ENCODE measurements at regions not wholly inside any gene's neighbourhood (a gene's known extent, or its start where the extent isn't known, plus 50 kb on each side); places are given as distances from the start of the nearest gene placed in this dataset.
"Not testable (repeated sequence)": the region's sequence is repeated elsewhere in the genome, so short reads cannot be mapped to it uniquely, and the experiment has no call there.

DNA sequence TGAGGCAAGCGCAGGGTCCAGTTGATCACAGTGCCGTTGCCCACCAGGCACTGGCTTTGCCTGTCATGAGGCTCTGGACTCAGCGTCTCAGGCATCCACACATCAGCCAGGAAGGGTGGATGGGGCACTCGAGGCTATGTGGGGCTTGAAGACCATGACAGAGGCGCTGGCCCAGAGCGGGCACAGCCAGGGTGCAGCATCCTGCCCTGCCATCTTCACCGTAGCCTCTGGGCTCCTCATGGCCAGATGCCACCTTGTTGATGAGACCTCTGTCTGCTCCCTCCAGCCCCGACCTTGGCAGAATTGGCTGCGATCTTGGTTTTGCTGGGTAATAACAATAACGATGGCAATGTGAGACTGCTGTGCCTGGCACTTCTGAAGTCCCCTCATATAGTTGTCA is 404.2 kb upstream of the IRX2 start:
- TF ChIP-seq, protein P1, sequence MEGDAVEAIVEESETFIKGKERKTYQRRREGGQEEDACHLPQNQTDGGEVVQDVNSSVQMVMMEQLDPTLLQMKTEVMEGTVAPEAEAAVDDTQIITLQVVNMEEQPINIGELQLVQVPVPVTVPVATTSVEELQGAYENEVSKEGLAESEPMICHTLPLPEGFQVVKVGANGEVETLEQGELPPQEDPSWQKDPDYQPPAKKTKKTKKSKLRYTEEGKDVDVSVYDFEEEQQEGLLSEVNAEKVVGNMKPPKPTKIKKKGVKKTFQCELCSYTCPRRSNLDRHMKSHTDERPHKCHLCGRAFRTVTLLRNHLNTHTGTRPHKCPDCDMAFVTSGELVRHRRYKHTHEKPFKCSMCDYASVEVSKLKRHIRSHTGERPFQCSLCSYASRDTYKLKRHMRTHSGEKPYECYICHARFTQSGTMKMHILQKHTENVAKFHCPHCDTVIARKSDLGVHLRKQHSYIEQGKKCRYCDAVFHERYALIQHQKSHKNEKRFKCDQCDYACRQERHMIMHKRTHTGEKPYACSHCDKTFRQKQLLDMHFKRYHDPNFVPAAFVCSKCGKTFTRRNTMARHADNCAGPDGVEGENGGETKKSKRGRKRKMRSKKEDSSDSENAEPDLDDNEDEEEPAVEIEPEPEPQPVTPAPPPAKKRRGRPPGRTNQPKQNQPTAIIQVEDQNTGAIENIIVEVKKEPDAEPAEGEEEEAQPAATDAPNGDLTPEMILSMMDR (IDR thresholded peaks at IDR 0.05), result no peak
- no peak for TF ChIP-seq ZFX (IDR thresholded peaks at IDR 0.05; ENCODE audit: borderline replicate concordance)
- no peak overlapping the region for H3K27ac ChIP-seq

DNA sequence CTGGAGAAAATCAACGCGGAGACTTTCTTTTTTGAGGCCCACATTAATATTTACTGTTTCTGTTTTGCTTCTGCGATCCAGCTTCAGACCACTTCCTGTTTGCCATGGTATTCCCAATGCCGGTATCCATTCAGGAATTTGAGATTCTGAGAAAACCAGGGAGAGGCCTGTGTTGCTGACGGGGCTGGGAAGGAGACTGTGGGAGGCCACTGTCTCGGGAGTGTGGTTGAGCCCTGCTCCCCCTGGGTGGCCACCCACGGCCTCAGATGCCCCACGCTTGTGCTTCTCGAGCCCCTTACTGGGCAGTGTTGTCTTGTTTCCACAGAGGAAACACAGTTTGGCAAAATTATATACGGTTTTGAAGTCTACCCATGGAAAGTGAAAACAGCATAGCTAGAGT is 403.6 kb upstream of the IRX2 start:
- no peak overlapping the region for H3K27ac ChIP-seq
- TF ChIP-seq ZFX (IDR thresholded peaks at IDR 0.05; ENCODE audit: borderline replicate concordance), result no peak
- TF ChIP-seq, protein P1 (IDR thresholded peaks at IDR 0.05), result no peak

DNA sequence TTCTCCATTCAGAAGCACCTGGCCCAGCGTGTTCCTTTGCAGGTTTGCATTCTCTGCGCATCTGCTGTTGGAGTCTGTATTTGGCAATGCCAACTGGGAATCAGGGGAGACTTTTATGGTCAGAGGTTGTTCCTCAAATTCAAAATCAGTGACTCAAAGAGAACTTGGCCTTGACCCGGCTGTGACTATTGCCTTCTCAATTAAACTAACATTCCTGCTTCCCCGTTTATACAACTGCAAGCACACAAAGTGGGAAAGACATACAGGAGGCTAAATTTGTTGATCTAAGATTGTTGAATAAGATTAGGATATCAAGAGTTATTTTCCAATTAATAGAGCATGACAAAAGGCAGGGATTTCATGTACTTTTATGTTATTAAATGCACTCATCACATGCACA is 402.4 kb upstream of the IRX2 start:
- no peak overlapping the region for H3K27ac ChIP-seq
- TF ChIP-seq, protein P1 (IDR thresholded peaks at IDR 0.05), result no peak
- no peak for TF ChIP-seq ZFX (IDR thresholded peaks at IDR 0.05; ENCODE audit: borderline replicate concordance)

- no peak overlapping the region for H3K27ac ChIP-seq
- TF ChIP-seq, protein P1 (IDR thresholded peaks at IDR 0.05), result no peak
- TF ChIP-seq ZFX (IDR thresholded peaks at IDR 0.05; ENCODE audit: borderline replicate concordance), result no peak
These were observed 401.9 kb upstream of the IRX2 start for GRCh38 chr5:3153226-3153858.

- H3K27ac ChIP-seq, result no peak overlapping the region
- no peak for TF ChIP-seq ZFX (IDR thresholded peaks at IDR 0.05; ENCODE audit: borderline replicate concordance)
- TF ChIP-seq, protein P1 (IDR thresholded peaks at IDR 0.05), result no peak
These were observed 398.4 kb upstream of the IRX2 start for GRCh38 chr5:3149899-3150298.

GRCh38 chr5:3147405-3147804 is 395.9 kb upstream of the IRX2 start:
- H3K27ac ChIP-seq, result not testable (repeated sequence)

DNA sequence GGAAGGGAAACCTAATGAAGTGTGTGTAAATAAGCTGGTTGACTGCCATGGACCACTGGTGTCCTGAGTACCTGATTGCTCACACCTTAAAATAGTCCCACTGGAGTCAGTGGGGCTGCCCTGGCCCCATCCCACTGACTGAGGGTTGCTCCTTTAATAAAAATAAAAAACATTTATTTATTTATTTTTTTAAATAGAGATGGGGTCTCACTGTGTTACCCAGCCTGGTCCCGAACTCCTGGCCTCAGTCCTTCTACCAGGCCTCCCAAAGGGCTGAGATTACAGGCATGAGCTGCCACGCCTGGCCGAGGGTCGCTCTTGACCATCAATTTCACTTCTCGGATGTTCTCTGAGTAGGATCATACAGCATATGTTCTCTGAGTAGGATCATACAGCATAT is 394.2 kb upstream of the IRX2 start:
- H3K27ac ChIP-seq, result no peak overlapping the region
- TF ChIP-seq, protein P1 (IDR thresholded peaks at IDR 0.05), result no peak

DNA sequence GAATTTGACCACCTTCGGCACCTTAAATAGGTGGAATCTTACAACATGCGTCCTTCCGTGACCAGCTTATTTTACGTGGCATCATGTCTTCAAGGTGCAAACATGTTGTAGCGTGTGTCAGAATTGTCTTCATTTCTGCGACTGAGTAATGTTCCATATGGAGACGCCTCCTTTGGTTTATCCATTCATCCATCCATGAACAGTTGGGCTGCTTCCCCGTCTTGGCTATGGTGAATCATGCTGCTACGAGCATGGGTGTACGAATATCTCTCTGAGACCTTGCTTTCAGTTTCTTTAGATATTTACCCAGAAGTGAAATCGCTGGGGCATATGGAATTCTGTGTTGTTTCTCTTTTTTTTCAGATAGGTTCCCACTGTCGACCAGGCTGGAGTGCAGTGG is 391.9 kb upstream of the IRX2 start:
- no peak overlapping the region for H3K27ac ChIP-seq
- TF ChIP-seq ZFX (IDR thresholded peaks at IDR 0.05; ENCODE audit: borderline replicate concordance), result no peak
- TF ChIP-seq, protein P1 (IDR thresholded peaks at IDR 0.05), result no peak
